Ishikawa (cell line): ENCODE measurements at regions not wholly inside any gene's neighbourhood (a gene's known extent, or its start where the extent isn't known, plus 50 kb on each side); places are given as distances from the start of the nearest gene placed in this dataset.

Experiments used
- CEBPB ChIP-seq: IDR thresholded peaks from 2 replicates; pipeline ENCODE4 v1.6.1; 2012
- CREB1 ChIP-seq: IDR thresholded peaks from 2 replicates; pipeline ENCODE4 v1.6.1; 2012; ENCODE audit warnings: low read depth
- EGR1 ChIP-seq: IDR thresholded peaks from 2 replicates; pipeline ENCODE4 v1.6.1; 2012
- EP300 ChIP-seq: IDR thresholded peaks from 2 replicates; pipeline ENCODE4 v1.6.1; 2012; ENCODE audit warnings: borderline replicate concordance
- FOXM1 ChIP-seq: IDR thresholded peaks from 2 replicates; pipeline ENCODE4 v1.6.1; 2012; ENCODE audit warnings: low read depth, borderline replicate concordance
- MAX ChIP-seq: IDR thresholded peaks from 2 replicates; pipeline ENCODE4 v1.6.1; 2012
- NFIC ChIP-seq: IDR thresholded peaks from 2 replicates; pipeline ENCODE4 v1.6.1; 2012
- RAD21 ChIP-seq: IDR thresholded peaks from 2 replicates; pipeline ENCODE4 v1.6.1; 2012; ENCODE audit warnings: low read depth
- REST ChIP-seq: IDR thresholded peaks from 2 replicates; pipeline ENCODE4 v1.6.1; 2012; ENCODE audit warnings: low read depth, mild to moderate bottlenecking
- TAF1 ChIP-seq: IDR thresholded peaks from 2 replicates; pipeline ENCODE4 v1.6.1; 2012; ENCODE audit warnings: low read depth, mild to moderate bottlenecking
- TCF12 ChIP-seq: IDR thresholded peaks from 2 replicates; pipeline ENCODE4 v1.6.1; 2012; ENCODE audit warnings: low read depth
- TEAD4 ChIP-seq: IDR thresholded peaks from 2 replicates; pipeline ENCODE4 v1.6.1; 2012
- USF1 ChIP-seq: IDR thresholded peaks from 2 replicates; pipeline ENCODE4 v1.6.1; 2012
- YY1 ChIP-seq: IDR thresholded peaks from 2 replicates; pipeline ENCODE4 v1.6.1; 2012; ENCODE audit warnings: low read depth
- ZBTB7A ChIP-seq: IDR thresholded peaks from 2 replicates; pipeline ENCODE4 v1.6.1; 2012; ENCODE audit warnings: low read depth

- TF ChIP-seq CEBPB (no peak), MAX (no peak), RAD21 (no peak), FOXM1 (no peak), TCF12 (no peak), EGR1 (no peak), ZBTB7A (no peak), REST (no peak), USF1 (no peak), YY1 (no peak), TEAD4 (no peak), CREB1 (no peak), TAF1 (no peak), NFIC (no peak), EP300 (no peak)
These were observed 205.0 kb upstream of the RAG2 start for GRCh38 chr11:36803084-36803483.

GRCh38 chr11:36792996-36793914 is 195.2 kb upstream of the RAG2 start:
- TF ChIP-seq USF1 (no peak), RAD21 (no peak), TEAD4 (no peak), TCF12 (no peak), MAX (no peak), EP300 (no peak), CREB1 (no peak)

- no peak for TF ChIP-seq RAD21
- TF ChIP-seq YY1 = no peak
- TF ChIP-seq REST = no peak
- TF ChIP-seq TAF1 = no peak
- no peak for TF ChIP-seq CEBPB
- no peak for TF ChIP-seq ZBTB7A
- no peak for TF ChIP-seq USF1
- TF ChIP-seq TEAD4 = no peak
- no peak for TF ChIP-seq EP300
- TF ChIP-seq MAX = no peak
- no peak for TF ChIP-seq NFIC
- TF ChIP-seq CREB1 = no peak
- TF ChIP-seq TCF12 = no peak
These were observed 193.9 kb upstream of the RAG2 start for GRCh38 chr11:36791957-36792356.

DNA sequence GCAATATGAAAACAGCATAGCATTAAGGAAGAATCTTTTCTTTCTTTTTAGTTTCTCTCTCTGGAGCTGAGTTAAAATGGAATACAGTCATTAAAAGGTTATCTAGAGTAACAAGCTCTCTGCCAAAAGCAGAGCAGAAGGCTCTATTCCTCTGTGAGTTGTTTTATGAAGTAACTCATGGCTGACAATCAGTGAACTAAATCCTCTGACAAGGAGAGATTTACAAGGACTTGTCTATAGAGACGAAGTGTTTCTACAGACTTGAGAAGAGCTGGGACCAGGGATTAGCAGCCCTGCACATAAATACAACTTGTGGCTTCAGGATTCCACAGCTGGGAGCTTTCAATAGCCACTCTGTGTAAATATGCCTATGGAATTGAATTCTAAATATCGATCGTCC is 192.5 kb upstream of the RAG2 start:
- TF ChIP-seq RAD21 (no peak), TCF12 (no peak), REST (no peak), ZBTB7A (no peak), NFIC (no peak), MAX (no peak), YY1 (no peak)
